CD14-positive monocyte (primary cell): ENCODE measurements at regions not wholly inside any gene's neighbourhood (a gene's known extent, or its start where the extent isn't known, plus 50 kb on each side); places are given as distances from the start of the nearest gene placed in this dataset.

Experiments used
- DNase-seq, 3 donors: peaks; one replicate each; pipeline ENCODE4 v3.0.0-alpha.2; 2011 to 2022
- H2AFZ ChIP-seq: 2 replicates; pipeline ENCODE4 v1.6.0; 2012; ENCODE audit warnings: mild to moderate bottlenecking, low read depth, low read length, inconsistent platforms; ENCODE audit not compliant: insufficient read depth, poor library complexity, severe bottlenecking
- H3K27ac ChIP-seq, 2 donors: 1 replicate in 1 of 2; 2 replicates in 1 of 2; pipeline ENCODE4 v1.5.1; 2012 to 2013; ENCODE audit warnings: low read length in 2 of 2, control low read depth in 1 of 2, inconsistent platforms in 1 of 2, low read depth in 1 of 2, mild to moderate bottlenecking in 1 of 2
- H3K27me3 ChIP-seq, 2 donors: one replicate each; pipeline versions ENCODE4 v1.6.0 to v1.6.1; 2011 to 2013; ENCODE audit warnings: low read length in 2 of 2; ENCODE audit not compliant: control insufficient read depth in 2 of 2, insufficient read depth in 2 of 2
- H3K36me3 ChIP-seq, 2 donors: replicated peaks in 1 of 2; 1 replicate in 1 of 2; 2 replicates in 1 of 2; pipeline versions ENCODE4 v1.5.1 to v1.6.1; 2012 to 2013; ENCODE audit warnings: low read length in 2 of 2, control low read depth in 1 of 2, inconsistent platforms in 1 of 2, mild to moderate bottlenecking in 1 of 2; ENCODE audit not compliant: insufficient read depth in 2 of 2, control insufficient read depth in 1 of 2
- H3K4me1 ChIP-seq, 2 donors: 1 replicate in 1 of 2; 2 replicates in 1 of 2; pipeline versions ENCODE4 v1.5.1 to v1.6.1; 2012 to 2013; ENCODE audit warnings: low read length in 2 of 2, control low read depth in 1 of 2, inconsistent platforms in 1 of 2, mild to moderate bottlenecking in 1 of 2, moderate library complexity in 1 of 2; ENCODE audit not compliant: insufficient read depth in 2 of 2, control insufficient read depth in 1 of 2
- H3K4me2 ChIP-seq: replicated peaks from 2 replicates; pipeline ENCODE3; 2012; ENCODE audit warnings: low read length, moderate library complexity, mild to moderate bottlenecking; ENCODE audit not compliant: poor library complexity, severe bottlenecking; ENCODE audit errors: extremely low read depth
- H3K4me3 ChIP-seq, 3 experiments: fragments of 200-600 bp in 1 of 3; sonication (generic) in 1 of 3; replicated peaks in 1 of 3; 1 replicate in 2 of 3; 2 replicates in 1 of 3; pipeline ENCODE4 v1.5.1; 2011 to 2013; ENCODE audit warnings: low read length in 3 of 3, mild to moderate bottlenecking in 3 of 3, control low read depth in 2 of 3, low read depth in 2 of 3, inconsistent platforms in 1 of 3, moderate library complexity in 1 of 3
- H3K79me2 ChIP-seq: 2 replicates; pipeline ENCODE4 v1.6.0; 2012; ENCODE audit warnings: mild to moderate bottlenecking, control low read depth, inconsistent platforms, low read length, moderate library complexity; ENCODE audit not compliant: insufficient read depth
- H3K9ac ChIP-seq: 2 replicates; pipeline ENCODE4 v1.6.0; 2017; ENCODE audit warnings: low read length, mild to moderate bottlenecking; ENCODE audit not compliant: insufficient read depth, poor library complexity, severe bottlenecking
- H3K9me3 ChIP-seq, 2 donors: replicated peaks in 1 of 2; 1 replicate in 1 of 2; 2 replicates in 1 of 2; pipeline versions ENCODE4 v1.5.1 to v1.6.1; 2012 to 2013; ENCODE audit warnings: low read length in 2 of 2, control low read depth in 1 of 2; ENCODE audit not compliant: control insufficient read depth in 1 of 2, insufficient read depth in 1 of 2
- H4K20me1 ChIP-seq: 2 replicates; pipeline ENCODE4 v1.6.0; 2012; ENCODE audit warnings: mild to moderate bottlenecking, low read length, control low read depth, moderate library complexity; ENCODE audit not compliant: insufficient read depth
- H3K27ac Mint-ChIP-seq, 7 donors: one replicate each; pipeline ENCODE4 v1.8.0; 2020; ENCODE audit warnings: mild to moderate bottlenecking in 7 of 7, mixed read lengths in 7 of 7, moderate library complexity in 6 of 7, inconsistent platforms in 2 of 7
- H3K27me3 Mint-ChIP-seq, 3 donors: one replicate each; pipeline ENCODE4 v1.8.0; 2021 to 2022; ENCODE audit warnings: low read depth in 3 of 3, mild to moderate bottlenecking in 3 of 3, mixed read lengths in 3 of 3, moderate library complexity in 3 of 3, inconsistent platforms in 1 of 3
- H3K36me3 Mint-ChIP-seq, 2 donors: one replicate each; pipeline ENCODE4 v1.8.0; 2020; ENCODE audit warnings: mixed read lengths in 2 of 2, inconsistent platforms in 1 of 2, mild to moderate bottlenecking in 1 of 2
- H3K4me1 Mint-ChIP-seq: one replicate; pipeline ENCODE4 v1.8.0; 2020; ENCODE audit warnings: mild to moderate bottlenecking, mixed read lengths
- H3K4me3 Mint-ChIP-seq, 2 donors: one replicate each; pipeline ENCODE4 v1.8.0; 2020; ENCODE audit warnings: mild to moderate bottlenecking in 2 of 2, mixed read lengths in 2 of 2, moderate library complexity in 1 of 2
- H3K9me3 Mint-ChIP-seq, 7 donors: one replicate each; pipeline ENCODE4 v1.8.0; 2020 to 2022; ENCODE audit warnings: mixed read lengths in 7 of 7, mild to moderate bottlenecking in 6 of 7, moderate library complexity in 6 of 7, inconsistent platforms in 2 of 7
- CTCF ChIP-seq: fragments of 200-600 bp; IDR thresholded peaks from one replicate; pipeline ENCODE4 v1.8.0; 2022; ENCODE audit warnings: antibody characterized with exemption, mild to moderate bottlenecking
- WGBS: methylation state at CpG from one replicate; pipeline ENCODE4 v1.1.5; 2013; ENCODE audit warnings: missing lambda C conversion rate; ENCODE audit not compliant: insufficient coverage; 5-methylcytosine and 5-hydroxymethylcytosine counted together
- intact Hi-C, 2 donors: fragments of 100-400 bp; cut with micrococcal nuclease; formaldehyde crosslinking; loops; one replicate each; pipeline versions ENCODE4 v1.15.0 to v1.15.1; 2023

GRCh38 chr12:25783566-25783965, 174.9 kb upstream of the RASSF8 start:
- peaks cover 0 to 1% (median 0%) of the 10 kb centered on the region in 3 donors for H3K27me3 Mint-ChIP-seq
- H3K36me3 Mint-ChIP-seq = no peaks in the 10 kb centered on the region
- no peak overlapping the region for H3K27ac Mint-ChIP-seq
- no peaks in the 10 kb centered on the region for H3K9me3 ChIP-seq
- no peaks in the 10 kb centered on the region for H3K79me2 ChIP-seq
- no peak overlapping the region for H3K9ac ChIP-seq
- H3K27me3 ChIP-seq = no peaks in the 10 kb centered on the region
- no peak overlapping the region for H2AFZ ChIP-seq
- H4K20me1 ChIP-seq = no peaks in the 10 kb centered on the region
- H3K4me1 Mint-ChIP-seq = peaks cover 3% of the 10 kb centered on the region
- H3K4me3 ChIP-seq = no peak overlapping the region
- no peak overlapping the region for H3K4me3 Mint-ChIP-seq
- 92% methylated on average over 4 of the region's 5 CpGs for WGBS
- no peak overlapping the region for H3K4me2 ChIP-seq
- TF ChIP-seq CTCF = no peak
- DNase-seq = no peak
- H3K36me3 ChIP-seq = no peaks in the 10 kb centered on the region
- no peaks in the 10 kb centered on the region for H3K4me1 ChIP-seq
- intact Hi-C loops = loop anchor here in 1 of 2 donors (10.0 kb wide), 1 partner anchor 109 kb away; no protein-coding TSS in a partner anchor
- peaks cover 0 to 2% (median 0%) of the 10 kb centered on the region in 7 donors for H3K9me3 Mint-ChIP-seq
- H3K27ac ChIP-seq = no peak overlapping the region

- no peak overlapping the region for H3K4me3 ChIP-seq
- intact Hi-C loops = loop anchor here in 1 of 2 donors (10.0 kb wide), 1 partner anchor 110 kb away; no protein-coding TSS in a partner anchor
- no peak overlapping the region for H2AFZ ChIP-seq
- WGBS = 98% methylated on average over 6 of the region's 7 CpGs
- Mint-ChIP-seq H3K27ac (peak overlapping the region in 1 of 7 donors; percentile 44), H3K36me3 (no peaks in the 10 kb centered on the region), H3K4me3 (no peak overlapping the region), H3K9me3 (peaks cover 0 to 2% (median 0%) of the 10 kb centered on the region in 7 donors), H3K4me1 (peaks cover 3% of the 10 kb centered on the region), H3K27me3 (peaks cover 0 to 1% (median 0%) of the 10 kb centered on the region in 3 donors)
- no peaks in the 10 kb centered on the region for H3K79me2 ChIP-seq
- no peaks in the 10 kb centered on the region for H4K20me1 ChIP-seq
- no peak overlapping the region for H3K27ac ChIP-seq
- no peak for TF ChIP-seq CTCF
- no peaks in the 10 kb centered on the region for H3K4me1 ChIP-seq
- H3K36me3 ChIP-seq = no peaks in the 10 kb centered on the region
- no peak overlapping the region for H3K4me2 ChIP-seq
- no peak overlapping the region for H3K9ac ChIP-seq
- no peaks in the 10 kb centered on the region for H3K9me3 ChIP-seq
- DNase-seq = no peak
- no peaks in the 10 kb centered on the region for H3K27me3 ChIP-seq
These were observed 173.8 kb upstream of the RASSF8 start for GRCh38 chr12:25784669-25785068.
